SK-N-SH (cell line): ENCODE measurements at regions not wholly inside any gene's neighbourhood (a gene's known extent, or its start where the extent isn't known, plus 50 kb on each side); places are given as distances from the start of the nearest gene placed in this dataset.

Experiments
- ELF1 ChIP-seq: IDR thresholded peaks from 2 replicates; pipeline ENCODE4 v1.4.0; 2012
- EZH2phosphoT487 ChIP-seq: fragments of 200-600 bp; sonication (generic); IDR thresholded peaks from 2 replicates; pipeline ENCODE4 v1.6.1; 2017; ENCODE audit warnings: low read depth, mixed run types, mild to moderate bottlenecking, antibody characterized with exemption, moderate library complexity, borderline replicate concordance
- GATA2 ChIP-seq: sonication (generic); formaldehyde crosslinking; IDR thresholded peaks from 2 replicates; pipeline ENCODE4 v1.5.0; 2020; ENCODE audit warnings: mild to moderate bottlenecking, missing genetic modification reagents
- POLR2AphosphoS5 ChIP-seq: IDR thresholded peaks from 2 replicates; pipeline ENCODE4 v1.6.1; 2012; ENCODE audit warnings: low read depth, low read length
- RFX5 ChIP-seq: IDR thresholded peaks from 2 replicates; pipeline ENCODE4 v1.6.1; 2012; ENCODE audit warnings: mild to moderate bottlenecking, improper control_type of control experiment, low read length
- TAF1 ChIP-seq: IDR thresholded peaks from 2 replicates; pipeline ENCODE4 v1.6.1; 2012; ENCODE audit warnings: low read depth, mild to moderate bottlenecking, low read length, moderate library complexity, borderline replicate concordance
- USF1 ChIP-seq: IDR thresholded peaks from 2 replicates; pipeline ENCODE4 v1.4.0; 2012; ENCODE audit warnings: low read depth, borderline replicate concordance
- TF ChIP-seq, protein P1 (sequence below): fragments of 200-600 bp; sonication (generic); IDR thresholded peaks from 2 replicates; pipeline ENCODE4 v1.6.1; 2017; ENCODE audit warnings: antibody characterized with exemption, mild to moderate bottlenecking, moderate library complexity
- TF ChIP-seq, protein P2 (sequence below): IDR thresholded peaks from 2 replicates; pipeline ENCODE4 v1.6.1; 2012; ENCODE audit warnings: mild to moderate bottlenecking, low read depth, low read length, moderate library complexity

DNA sequence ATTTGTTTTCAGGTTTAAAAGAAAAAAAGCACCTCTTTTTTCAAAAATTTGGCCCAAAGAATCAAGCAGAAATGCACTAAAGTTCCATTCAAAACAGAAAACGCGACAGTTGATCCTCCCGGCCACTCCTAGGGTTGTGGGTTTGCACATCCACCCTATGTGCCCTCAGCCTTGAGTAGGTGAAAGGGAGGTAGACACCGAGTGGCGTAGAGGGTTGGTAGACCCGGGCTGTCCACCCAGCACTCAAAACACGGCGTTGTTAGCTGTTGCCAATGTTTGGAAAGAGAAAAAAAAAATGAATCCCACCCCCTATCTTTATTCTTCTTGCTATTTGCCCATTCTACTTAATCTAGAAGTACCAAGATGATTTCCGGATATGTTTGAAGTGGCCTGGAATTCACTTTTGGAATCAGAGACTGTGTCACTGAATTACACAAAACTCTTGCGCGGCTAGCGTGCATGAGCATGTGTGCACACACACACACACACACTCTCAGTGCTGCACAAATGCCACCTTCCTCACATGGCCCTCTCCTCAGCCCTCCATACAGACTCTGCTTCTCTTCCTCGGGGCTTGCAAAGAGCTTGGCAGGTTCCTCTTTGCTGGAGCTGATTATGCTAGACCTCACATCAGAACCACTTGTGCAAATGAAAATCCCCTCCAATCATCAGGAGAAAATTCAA lies 110.2 kb upstream of the HAND1 start:
- TF ChIP-seq, protein P1, sequence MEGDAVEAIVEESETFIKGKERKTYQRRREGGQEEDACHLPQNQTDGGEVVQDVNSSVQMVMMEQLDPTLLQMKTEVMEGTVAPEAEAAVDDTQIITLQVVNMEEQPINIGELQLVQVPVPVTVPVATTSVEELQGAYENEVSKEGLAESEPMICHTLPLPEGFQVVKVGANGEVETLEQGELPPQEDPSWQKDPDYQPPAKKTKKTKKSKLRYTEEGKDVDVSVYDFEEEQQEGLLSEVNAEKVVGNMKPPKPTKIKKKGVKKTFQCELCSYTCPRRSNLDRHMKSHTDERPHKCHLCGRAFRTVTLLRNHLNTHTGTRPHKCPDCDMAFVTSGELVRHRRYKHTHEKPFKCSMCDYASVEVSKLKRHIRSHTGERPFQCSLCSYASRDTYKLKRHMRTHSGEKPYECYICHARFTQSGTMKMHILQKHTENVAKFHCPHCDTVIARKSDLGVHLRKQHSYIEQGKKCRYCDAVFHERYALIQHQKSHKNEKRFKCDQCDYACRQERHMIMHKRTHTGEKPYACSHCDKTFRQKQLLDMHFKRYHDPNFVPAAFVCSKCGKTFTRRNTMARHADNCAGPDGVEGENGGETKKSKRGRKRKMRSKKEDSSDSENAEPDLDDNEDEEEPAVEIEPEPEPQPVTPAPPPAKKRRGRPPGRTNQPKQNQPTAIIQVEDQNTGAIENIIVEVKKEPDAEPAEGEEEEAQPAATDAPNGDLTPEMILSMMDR = no peak
- TF ChIP-seq POLR2AphosphoS5 (no peak), ELF1 (no peak), RFX5 (no peak), USF1 (no peak), TAF1 (no peak), EZH2phosphoT487 (no peak), GATA2 (no peak)
- TF ChIP-seq, protein P2, sequence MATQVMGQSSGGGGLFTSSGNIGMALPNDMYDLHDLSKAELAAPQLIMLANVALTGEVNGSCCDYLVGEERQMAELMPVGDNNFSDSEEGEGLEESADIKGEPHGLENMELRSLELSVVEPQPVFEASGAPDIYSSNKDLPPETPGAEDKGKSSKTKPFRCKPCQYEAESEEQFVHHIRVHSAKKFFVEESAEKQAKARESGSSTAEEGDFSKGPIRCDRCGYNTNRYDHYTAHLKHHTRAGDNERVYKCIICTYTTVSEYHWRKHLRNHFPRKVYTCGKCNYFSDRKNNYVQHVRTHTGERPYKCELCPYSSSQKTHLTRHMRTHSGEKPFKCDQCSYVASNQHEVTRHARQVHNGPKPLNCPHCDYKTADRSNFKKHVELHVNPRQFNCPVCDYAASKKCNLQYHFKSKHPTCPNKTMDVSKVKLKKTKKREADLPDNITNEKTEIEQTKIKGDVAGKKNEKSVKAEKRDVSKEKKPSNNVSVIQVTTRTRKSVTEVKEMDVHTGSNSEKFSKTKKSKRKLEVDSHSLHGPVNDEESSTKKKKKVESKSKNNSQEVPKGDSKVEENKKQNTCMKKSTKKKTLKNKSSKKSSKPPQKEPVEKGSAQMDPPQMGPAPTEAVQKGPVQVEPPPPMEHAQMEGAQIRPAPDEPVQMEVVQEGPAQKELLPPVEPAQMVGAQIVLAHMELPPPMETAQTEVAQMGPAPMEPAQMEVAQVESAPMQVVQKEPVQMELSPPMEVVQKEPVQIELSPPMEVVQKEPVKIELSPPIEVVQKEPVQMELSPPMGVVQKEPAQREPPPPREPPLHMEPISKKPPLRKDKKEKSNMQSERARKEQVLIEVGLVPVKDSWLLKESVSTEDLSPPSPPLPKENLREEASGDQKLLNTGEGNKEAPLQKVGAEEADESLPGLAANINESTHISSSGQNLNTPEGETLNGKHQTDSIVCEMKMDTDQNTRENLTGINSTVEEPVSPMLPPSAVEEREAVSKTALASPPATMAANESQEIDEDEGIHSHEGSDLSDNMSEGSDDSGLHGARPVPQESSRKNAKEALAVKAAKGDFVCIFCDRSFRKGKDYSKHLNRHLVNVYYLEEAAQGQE = no peak
